IPS DF 6.9 (cell line): ENCODE measurements at regions not wholly inside any gene's neighbourhood (a gene's known extent, or its start where the extent isn't known, plus 50 kb on each side); places are given as distances from the start of the nearest gene placed in this dataset.
"Not testable (repeated sequence)": the region's sequence is repeated elsewhere in the genome, so short reads cannot be mapped to it uniquely, and the experiment has no call there.

Experiments
- DNase-seq: peaks from one replicate; pipeline ENCODE4 v3.0.0-alpha.2; 2013; ENCODE audit warnings: low read depth, low spot score
- H3K27ac ChIP-seq: one replicate; pipeline ENCODE4 v1.5.1; 2013; ENCODE audit warnings: low read length, control low read depth
- H3K27me3 ChIP-seq: 2 replicates; pipeline ENCODE4 v1.6.1; 2013; ENCODE audit warnings: mild to moderate bottlenecking, low read length; ENCODE audit not compliant: control insufficient read depth, insufficient read depth
- H3K36me3 ChIP-seq: 2 replicates; pipeline ENCODE4 v1.6.1; 2013; ENCODE audit warnings: low read length; ENCODE audit not compliant: control insufficient read depth, insufficient read depth
- H3K4me1 ChIP-seq: 2 replicates; pipeline ENCODE4 v1.6.1; 2013; ENCODE audit warnings: low read length; ENCODE audit not compliant: control insufficient read depth, insufficient read depth
- H3K4me3 ChIP-seq: 2 replicates; pipeline ENCODE4 v1.5.1; 2013; ENCODE audit warnings: mild to moderate bottlenecking, low read length
- H3K9me3 ChIP-seq: 2 replicates; pipeline ENCODE4 v1.6.1; 2013; ENCODE audit warnings: low read length, inconsistent platforms; ENCODE audit not compliant: control insufficient read depth, insufficient read depth
- WGBS: extraction: QIAGEN DNeasy Blood & Tissue Kit; methylation state at CpG from one replicate; pipeline ENCODE4 v1.1.7; 2013; ENCODE audit warnings: mixed read lengths, missing lambda C conversion rate; ENCODE audit not compliant: insufficient read length, insufficient coverage; 5-methylcytosine and 5-hydroxymethylcytosine counted together

DNA sequence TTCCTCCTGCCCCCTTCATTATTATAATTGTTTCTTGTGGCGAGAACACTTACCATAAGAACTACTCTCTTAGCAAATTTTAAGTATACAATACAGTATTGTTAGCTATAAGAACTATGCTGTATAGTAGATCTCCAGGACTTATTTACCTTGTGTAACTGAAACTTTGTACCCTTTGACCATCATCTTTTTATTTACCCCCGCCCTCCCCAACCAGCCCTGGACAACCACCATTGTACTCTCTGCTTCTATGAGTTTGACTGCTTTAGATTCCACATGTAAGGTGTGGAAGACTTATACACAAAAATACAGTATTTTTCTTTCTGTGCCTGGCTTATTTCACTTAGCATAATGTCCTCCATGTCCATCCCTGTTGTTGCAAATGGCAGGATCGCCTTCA lies 161.1 kb downstream of the PHF8 start:
- H3K36me3 ChIP-seq = no peaks in the 10 kb centered on the region
- DNase-seq = no peak
- WGBS = no CpG with 5 or more reads among the region's 3 CpGs
- H3K4me3 ChIP-seq = no peak overlapping the region
- no peaks in the 10 kb centered on the region for H3K27me3 ChIP-seq
- no peaks in the 10 kb centered on the region for H3K4me1 ChIP-seq
- no peaks in the 10 kb centered on the region for H3K9me3 ChIP-seq
- H3K27ac ChIP-seq = no peak overlapping the region

DNA sequence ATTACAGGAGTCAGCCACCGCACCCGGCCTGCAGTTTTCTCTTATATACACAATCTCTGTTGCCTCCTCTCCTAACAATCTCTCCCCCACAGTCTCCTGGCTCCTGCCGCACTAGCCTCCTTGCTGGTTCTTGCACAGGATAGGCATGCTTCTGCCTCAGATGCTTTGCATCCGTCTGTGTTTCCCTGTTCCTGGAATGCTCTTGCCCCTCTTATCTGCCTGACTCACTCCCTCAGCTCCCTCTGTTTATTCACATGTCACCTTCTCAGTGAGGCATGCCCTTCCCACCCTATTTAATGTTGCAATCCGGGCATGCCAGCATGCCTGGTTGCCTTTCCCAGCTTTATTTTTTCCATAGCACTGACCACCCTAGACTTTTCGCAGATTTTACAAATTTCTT lies 161.9 kb downstream of the PHF8 start:
- H3K27me3 ChIP-seq = no peaks in the 10 kb centered on the region
- no CpG with 5 or more reads among the region's 6 CpGs for WGBS

DNA sequence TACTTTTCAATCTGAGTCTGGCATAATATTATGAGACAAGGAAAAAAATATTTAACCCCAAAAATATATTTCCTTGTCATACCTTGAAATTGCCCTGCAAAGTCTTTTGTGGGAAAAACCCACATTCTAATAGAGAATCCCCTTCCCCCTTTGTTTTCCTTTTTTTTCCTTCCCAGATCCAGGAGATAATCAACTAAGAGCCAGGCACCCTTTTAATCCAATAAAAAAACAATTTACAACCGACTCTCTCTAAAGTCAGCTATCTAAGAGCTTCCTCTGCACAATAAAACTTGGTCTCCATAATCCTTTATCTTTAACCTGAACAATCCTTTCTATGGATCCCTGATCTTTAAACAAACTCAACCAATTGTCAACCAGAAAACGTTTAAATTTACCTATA lies 163.5 kb downstream of the PHF8 start:
- H3K36me3 ChIP-seq, H3K27me3 ChIP-seq, H3K27ac ChIP-seq, H3K9me3 ChIP-seq, H3K4me1 ChIP-seq, DNase-seq, H3K4me3 ChIP-seq: not testable (repeated sequence)
- WGBS = no CpG with 5 or more reads among the region's 2 CpGs

More for the DNA sequence above, 161.9 kb downstream of the PHF8 start:
- no peaks in the 10 kb centered on the region for H3K4me1 ChIP-seq
- no peaks in the 10 kb centered on the region for H3K36me3 ChIP-seq
- H3K9me3 ChIP-seq = no peaks in the 10 kb centered on the region
- no peak for DNase-seq
- H3K27ac ChIP-seq = no peak overlapping the region
- no peak overlapping the region for H3K4me3 ChIP-seq

DNA sequence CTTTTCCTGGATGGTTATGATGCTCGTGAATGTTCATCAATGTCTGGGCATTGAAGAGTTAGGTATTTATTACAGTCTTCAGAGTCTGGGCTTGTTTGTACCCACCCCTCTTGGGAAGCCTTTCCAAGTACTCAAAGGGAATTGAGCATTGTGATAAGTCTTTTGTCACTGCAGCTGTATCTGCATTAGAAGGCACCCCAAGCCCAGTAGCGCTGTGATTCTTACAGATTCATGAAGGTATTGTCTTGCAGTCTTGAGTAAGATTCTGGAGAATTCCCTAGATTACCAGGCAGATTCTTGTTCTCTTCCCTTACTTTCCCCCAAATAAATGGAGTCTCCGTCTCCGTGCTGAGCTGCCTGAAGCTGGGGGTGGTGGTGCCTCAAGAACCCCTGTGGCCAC lies 173.4 kb upstream of the HUWE1 start:
- H3K27ac ChIP-seq = no peak overlapping the region
- no peaks in the 10 kb centered on the region for H3K27me3 ChIP-seq
- DNase-seq = no peak
- H3K4me1 ChIP-seq = no peaks in the 10 kb centered on the region; the same call in 1 of the 2 replicates
- H3K4me3 ChIP-seq = no peak overlapping the region
- no peaks in the 10 kb centered on the region for H3K36me3 ChIP-seq
- no peaks in the 10 kb centered on the region for H3K9me3 ChIP-seq
- no CpG with 5 or more reads among the region's 4 CpGs for WGBS

DNA sequence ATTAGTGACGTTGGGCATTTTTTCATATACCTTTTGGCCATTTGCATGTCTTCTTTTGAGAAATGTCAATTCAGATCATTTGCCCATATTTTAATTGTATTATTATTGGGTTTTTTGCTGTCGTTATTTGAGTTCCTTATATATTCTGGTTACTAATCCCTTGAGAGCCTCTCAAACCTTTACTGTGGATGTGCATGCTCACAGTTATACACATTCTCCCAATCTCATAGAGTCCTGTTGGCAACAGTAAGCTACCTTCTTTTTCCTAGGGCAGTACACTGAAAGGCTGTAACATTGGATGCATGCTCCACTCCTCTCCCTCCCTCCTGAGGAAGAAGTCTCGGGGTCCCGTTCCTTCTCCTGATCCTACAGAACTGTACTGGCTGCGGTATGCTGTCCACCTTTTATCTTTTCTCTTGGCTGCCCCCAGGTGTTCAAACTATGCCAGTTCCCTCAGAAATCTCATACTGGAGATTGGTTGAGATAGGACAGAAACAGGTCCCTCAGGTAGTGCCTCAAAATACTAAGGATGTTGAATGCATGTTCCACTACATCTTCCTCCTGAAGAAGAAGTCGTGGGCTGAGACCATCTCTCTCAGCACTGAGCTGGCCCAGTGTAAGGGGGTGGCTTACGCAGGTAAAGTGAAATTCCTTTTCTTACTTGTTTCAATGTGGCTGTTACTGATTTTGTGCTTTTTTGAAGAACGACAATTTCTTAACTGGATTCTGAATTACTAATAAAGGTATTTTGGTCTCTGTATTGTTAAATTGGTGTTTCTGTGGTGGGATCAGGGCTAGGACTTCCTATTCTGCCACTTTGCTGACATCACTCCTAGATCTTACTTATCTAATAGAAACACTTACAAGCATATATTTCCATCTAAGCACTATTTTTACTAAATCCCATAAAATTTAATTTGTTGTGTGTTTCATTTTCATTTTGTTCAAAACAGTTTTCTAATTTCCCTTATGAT lies 145.4 kb upstream of the HUWE1 start:
- no peaks in the 10 kb centered on the region for H3K27me3 ChIP-seq

DNA sequence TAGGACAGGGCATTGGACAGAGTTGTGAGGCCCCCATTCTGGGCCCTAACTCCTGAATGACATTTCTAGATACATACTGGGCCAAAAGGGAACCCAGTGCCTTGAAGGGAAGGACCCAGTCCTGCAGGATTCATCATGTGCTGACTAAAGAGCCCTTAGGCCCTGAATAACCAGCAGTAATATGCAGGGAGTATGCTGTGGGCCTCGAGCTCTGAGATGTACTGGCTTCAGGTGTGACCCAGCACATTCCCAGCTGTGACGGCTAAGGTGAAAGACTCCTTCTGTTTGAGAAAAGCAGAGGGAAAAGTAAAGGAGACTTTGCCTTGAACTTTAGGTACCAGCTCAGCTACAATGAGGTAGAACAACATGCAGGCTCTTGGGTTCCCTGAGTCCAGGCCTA lies 138.2 kb upstream of the HUWE1 start:
- no CpG with 5 or more reads among the region's 2 CpGs for WGBS
- Histone ChIP-seq H3K27ac (no peak overlapping the region), H3K4me1 (no peaks in the 10 kb centered on the region), H3K36me3 (no peaks in the 10 kb centered on the region), H3K27me3 (no peaks in the 10 kb centered on the region), H3K9me3 (no peaks in the 10 kb centered on the region), H3K4me3 (no peak overlapping the region)
- DNase-seq = no peak

More for the DNA sequence above, 145.4 kb upstream of the HUWE1 start:
- Histone ChIP-seq H3K9me3 (no peaks in the 10 kb centered on the region), H3K36me3 (no peaks in the 10 kb centered on the region), H3K4me1 (no peaks in the 10 kb centered on the region), H3K27ac (no peak overlapping the region), H3K4me3 (no peak overlapping the region)
- WGBS = no CpG with 5 or more reads among the region's 8 CpGs
- DNase-seq = peak; percentile 16

DNA sequence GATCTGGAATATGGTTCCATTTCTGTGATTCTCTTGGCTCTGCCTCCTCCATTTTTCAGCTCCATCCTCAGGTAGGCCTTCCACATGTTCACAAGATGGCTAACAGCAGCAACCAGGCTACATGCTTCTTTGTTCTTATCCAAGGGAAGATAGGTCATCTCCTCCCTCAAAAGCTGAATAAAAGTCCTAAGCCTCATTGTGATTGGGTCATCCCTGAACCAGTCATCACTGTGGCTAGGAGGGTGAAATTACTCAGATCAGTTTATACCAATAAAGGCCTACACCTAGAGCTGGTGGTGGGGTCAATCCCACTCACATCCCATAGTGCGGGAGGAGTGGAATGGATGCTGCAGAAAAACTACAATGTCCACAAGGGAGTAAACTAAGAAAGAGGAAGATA lies 131.6 kb upstream of the HUWE1 start:
- not testable (repeated sequence) for H3K9me3 ChIP-seq, DNase-seq, H3K36me3 ChIP-seq, H3K4me1 ChIP-seq, H3K4me3 ChIP-seq, H3K27ac ChIP-seq, H3K27me3 ChIP-seq
- no CpG with 5 or more reads among the region's 1 CpG for WGBS

DNA sequence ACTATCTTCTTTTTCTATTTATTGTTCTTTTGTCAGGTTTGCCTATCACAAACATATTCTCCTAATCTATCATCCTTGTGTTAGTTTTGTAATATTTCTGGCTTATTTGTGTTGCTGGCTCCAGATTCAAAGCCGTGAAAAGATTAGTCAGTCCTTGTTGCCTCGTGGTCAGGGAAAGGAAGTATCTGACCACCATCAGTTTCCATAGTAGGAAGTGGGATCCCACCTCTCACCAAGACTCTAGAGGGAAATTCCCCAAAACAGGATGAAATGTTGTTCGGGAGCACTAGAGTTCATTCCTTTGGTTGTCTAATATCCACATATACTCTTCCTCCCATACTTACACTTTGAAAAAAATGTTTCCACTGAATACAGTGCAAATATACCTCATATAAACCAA lies 131.0 kb upstream of the HUWE1 start:
- no peaks in the 10 kb centered on the region for H3K27me3 ChIP-seq
- no peaks in the 10 kb centered on the region for H3K36me3 ChIP-seq
- no peak overlapping the region for H3K27ac ChIP-seq
- H3K4me1 ChIP-seq = no peaks in the 10 kb centered on the region
- no peaks in the 10 kb centered on the region for H3K9me3 ChIP-seq
- no peak overlapping the region for H3K4me3 ChIP-seq
- no CpG with 5 or more reads among the region's 3 CpGs for WGBS
- DNase-seq = no peak

DNA sequence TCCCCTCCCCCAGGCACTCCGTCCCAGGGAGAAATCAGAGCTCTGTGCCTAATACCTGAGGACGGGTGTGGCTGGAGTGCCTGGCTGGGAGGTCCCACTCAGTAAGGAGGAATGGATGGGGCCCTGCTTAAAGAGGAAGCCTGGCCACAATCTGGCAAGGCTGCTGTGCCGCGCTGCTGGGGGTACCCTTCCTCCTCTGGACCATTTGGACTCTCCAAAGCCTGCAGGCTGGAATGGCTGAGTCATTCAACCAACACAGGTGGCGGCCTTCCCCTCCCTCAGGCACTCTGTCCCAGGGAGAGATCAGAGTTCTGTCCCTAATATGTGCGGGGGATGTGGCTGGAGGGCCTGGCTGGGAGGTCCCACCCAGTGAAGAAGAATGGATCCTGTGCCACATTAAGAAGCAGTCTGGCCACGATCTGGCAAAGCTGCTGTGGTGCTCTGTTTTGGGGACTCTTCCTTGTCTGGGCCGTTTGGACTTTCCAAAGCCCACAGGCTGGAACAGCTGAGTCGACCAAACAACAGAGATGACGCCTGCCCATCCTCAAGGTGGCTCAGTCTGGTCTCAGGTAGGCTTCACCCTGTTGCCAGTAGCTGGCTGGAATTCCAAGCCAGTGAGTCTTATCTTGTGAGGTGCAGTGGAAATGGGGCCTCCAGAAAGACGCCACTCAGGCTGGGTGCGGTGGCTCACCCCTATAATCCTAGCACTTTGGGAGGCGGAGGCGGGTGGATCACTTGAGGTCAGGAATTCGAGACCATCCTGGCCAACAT lies 127.3 kb upstream of the HUWE1 start:
- H3K4me3 ChIP-seq = no peak overlapping the region
- no peaks in the 10 kb centered on the region for H3K4me1 ChIP-seq
- no peaks in the 10 kb centered on the region for H3K27me3 ChIP-seq
- no peak for DNase-seq
- H3K9me3 ChIP-seq = no peaks in the 10 kb centered on the region
- no peaks in the 10 kb centered on the region for H3K36me3 ChIP-seq
- WGBS = no CpG with 5 or more reads among the region's 15 CpGs
- no peak overlapping the region for H3K27ac ChIP-seq

DNA sequence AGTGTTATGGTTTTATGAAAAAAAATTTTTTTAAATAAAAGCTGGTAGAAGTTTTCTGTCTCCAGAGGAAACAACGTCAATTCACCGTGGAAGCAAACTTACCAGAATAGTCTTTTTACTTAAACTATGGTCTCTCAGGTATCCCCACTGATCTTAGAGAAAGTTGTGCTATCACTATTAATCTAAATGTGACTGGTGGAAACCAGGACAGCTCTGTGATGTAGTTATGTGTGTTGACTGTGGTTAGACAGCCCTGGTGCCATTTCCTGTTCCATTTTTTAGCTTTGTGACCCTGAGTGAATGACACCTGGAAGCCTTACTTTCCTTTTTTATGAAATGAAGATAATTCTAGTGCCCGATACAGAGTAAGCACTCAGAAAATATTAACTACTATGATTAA lies 111.8 kb upstream of the HUWE1 start:
- H3K36me3 ChIP-seq = no peaks in the 10 kb centered on the region
- H3K27ac ChIP-seq = no peak overlapping the region
- no CpG with 5 or more reads among the region's 3 CpGs for WGBS
- no peak overlapping the region for H3K4me3 ChIP-seq
- DNase-seq = no peak
- no peaks in the 10 kb centered on the region for H3K4me1 ChIP-seq
- no peaks in the 10 kb centered on the region for H3K27me3 ChIP-seq
- H3K9me3 ChIP-seq = no peaks in the 10 kb centered on the region
